Stomach (tissue), 8 donors: ENCODE measurements at regions not wholly inside any gene's neighbourhood (a gene's known extent, or its start where the extent isn't known, plus 50 kb on each side); places are given as distances from the start of the nearest gene placed in this dataset.
A peak's percentile ranks its signal among the peaks of the same experiment; 100 is the strongest.

Experiments used
- DNase-seq, 2 donors: peaks; one replicate each; pipeline versions ENCODE4 v3.0.0 to v3.0.0-alpha.2; 2013 to 2019
- H3K27ac ChIP-seq, 5 donors: fragments of 200-600 bp in 4 of 5; sonication (generic) in 4 of 5; one replicate each; pipeline ENCODE4 v1.5.1; 2013 to 2019; ENCODE audit warnings: mild to moderate bottlenecking in 1 of 5, moderate library complexity in 1 of 5
- H3K27me3 ChIP-seq, 3 donors: fragments of 200-600 bp; sonication (generic); one replicate each; pipeline ENCODE4 v1.5.1; 2017 to 2019; ENCODE audit warnings: mixed run types in 1 of 3
- H3K36me3 ChIP-seq, 4 donors: fragments of 200-600 bp; sonication (generic); 1 replicate in 3 of 4; 2 replicates in 1 of 4; pipeline ENCODE4 v1.5.1; 2016 to 2019
- H3K4me1 ChIP-seq, 4 donors: fragments of 200-600 bp; sonication (generic); one replicate each; pipeline ENCODE4 v1.5.1; 2016 to 2019
- H3K4me3 ChIP-seq, 4 donors: fragments of 200-600 bp; sonication (generic) in 3 of 4; one replicate each; pipeline ENCODE4 v1.5.1; 2016 to 2019; ENCODE audit warnings: mild to moderate bottlenecking in 1 of 4
- H3K9me3 ChIP-seq, 4 donors: fragments of 200-600 bp; sonication (generic); one replicate each; pipeline ENCODE4 v1.5.1; 2016 to 2019
- EP300 ChIP-seq: sonication (generic); formaldehyde crosslinking; IDR thresholded peaks from one replicate; pipeline ENCODE4 v1.6.1; 2017; ENCODE audit warnings: antibody characterized with exemption
- POLR2A ChIP-seq, 4 donors: fragments of 450-650 bp; IDR thresholded peaks; one replicate each; pipeline ENCODE4 v1.6.1; 2016; ENCODE audit warnings: antibody characterized with exemption in 4 of 4, control low read depth in 2 of 4, mild to moderate bottlenecking in 1 of 4, moderate library complexity in 1 of 4
- POLR2AphosphoS5 ChIP-seq, 3 donors: sonication (generic); formaldehyde crosslinking; IDR thresholded peaks; one replicate each; pipeline ENCODE4 v1.6.1; 2016; ENCODE audit warnings: antibody characterized with exemption in 3 of 3
- WGBS, 5 donors: extraction: QIAGEN DNeasy Blood & Tissue Kit in 3 of 5; methylation state at CpG; one replicate each; pipeline versions ENCODE4 v1.1.5 to v1.1.7; 2013 to 2018; 5-methylcytosine and 5-hydroxymethylcytosine counted together
- intact Hi-C: fragments of 100-400 bp; cut with DNase I; formaldehyde crosslinking; loops from one replicate; pipeline ENCODE4 v1.15.1; 2023; ENCODE audit warnings: low total_unique reads
- TF ChIP-seq, protein P1 (sequence below), 7 experiments: fragments of 450-650 bp in 4 of 7; fragments of 200-600 bp in 3 of 7; sonication (generic) in 3 of 7; IDR thresholded peaks; one replicate each; pipeline ENCODE4 v1.5.1; 2016 to 2019; ENCODE audit warnings: antibody characterized with exemption in 7 of 7, control low read depth in 2 of 7, mild to moderate bottlenecking in 1 of 7
- donor health status: healthy with polysubstance abuse.
- donor health status: Bipolar disorder and iron deficiency.
- donor health status: healthy.

DNA sequence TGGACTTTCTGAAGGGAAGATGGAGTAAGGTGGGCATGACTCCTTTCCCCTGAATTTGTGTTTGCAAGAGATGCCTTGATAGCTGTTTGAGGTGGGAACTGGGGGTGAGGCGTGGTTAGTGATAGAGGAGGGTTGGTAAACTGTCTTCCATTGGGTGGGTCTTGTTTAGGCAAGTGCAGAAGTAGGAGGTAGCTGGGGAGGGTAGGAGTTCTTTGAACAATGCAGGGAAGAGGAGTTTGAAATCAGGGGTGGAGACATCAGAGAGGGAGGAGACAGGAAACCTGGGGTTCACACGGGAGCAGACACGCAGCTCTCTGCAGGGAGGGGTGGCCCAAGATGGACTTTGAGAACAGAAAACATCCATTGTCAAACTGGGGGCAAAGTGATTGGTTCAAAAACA, 267.1 kb downstream of the TSN start:
- no peaks in the 10 kb centered on the region for H3K9me3 ChIP-seq
- TF ChIP-seq POLR2AphosphoS5 (IDR thresholded peaks at IDR 0.05) (no peak), EP300 (no peak), POLR2A (IDR thresholded peaks at IDR 0.05) (no peak)
- TF ChIP-seq, protein P1, sequence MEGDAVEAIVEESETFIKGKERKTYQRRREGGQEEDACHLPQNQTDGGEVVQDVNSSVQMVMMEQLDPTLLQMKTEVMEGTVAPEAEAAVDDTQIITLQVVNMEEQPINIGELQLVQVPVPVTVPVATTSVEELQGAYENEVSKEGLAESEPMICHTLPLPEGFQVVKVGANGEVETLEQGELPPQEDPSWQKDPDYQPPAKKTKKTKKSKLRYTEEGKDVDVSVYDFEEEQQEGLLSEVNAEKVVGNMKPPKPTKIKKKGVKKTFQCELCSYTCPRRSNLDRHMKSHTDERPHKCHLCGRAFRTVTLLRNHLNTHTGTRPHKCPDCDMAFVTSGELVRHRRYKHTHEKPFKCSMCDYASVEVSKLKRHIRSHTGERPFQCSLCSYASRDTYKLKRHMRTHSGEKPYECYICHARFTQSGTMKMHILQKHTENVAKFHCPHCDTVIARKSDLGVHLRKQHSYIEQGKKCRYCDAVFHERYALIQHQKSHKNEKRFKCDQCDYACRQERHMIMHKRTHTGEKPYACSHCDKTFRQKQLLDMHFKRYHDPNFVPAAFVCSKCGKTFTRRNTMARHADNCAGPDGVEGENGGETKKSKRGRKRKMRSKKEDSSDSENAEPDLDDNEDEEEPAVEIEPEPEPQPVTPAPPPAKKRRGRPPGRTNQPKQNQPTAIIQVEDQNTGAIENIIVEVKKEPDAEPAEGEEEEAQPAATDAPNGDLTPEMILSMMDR (IDR thresholded peaks at IDR 0.05): no peak
- no peak for DNase-seq
- no peak overlapping the region for H3K27ac ChIP-seq
- peaks cover 0 to 6% (median 0%) of the 10 kb centered on the region in 3 donors for H3K27me3 ChIP-seq
- peaks cover 0 to 9% (median 0%) of the 10 kb centered on the region in 4 donors for H3K4me1 ChIP-seq
- intact Hi-C loops: no loop called here
- H3K4me3 ChIP-seq: no peak overlapping the region
- WGBS, 5 donors: 42 to 75% (median 52%) methylated on average over 3 of the region's 3 CpGs
- H3K36me3 ChIP-seq: no peaks in the 10 kb centered on the region

GRCh38 chr2:122023059-122023864, 267.8 kb downstream of the TSN start:
- TF ChIP-seq POLR2AphosphoS5 (IDR thresholded peaks at IDR 0.05): no peak
- TF ChIP-seq, protein P1 (IDR thresholded peaks at IDR 0.05): no peak
- no peak for TF ChIP-seq POLR2A (IDR thresholded peaks at IDR 0.05)
- no peak for TF ChIP-seq EP300
- WGBS, 5 donors: 56 to 64% (median 59%) methylated on average over 7 of the region's 7 CpGs
- H3K4me1 ChIP-seq: peaks cover 0 to 9% (median 0%) of the 10 kb centered on the region in 4 donors
- DNase-seq: peak in 1 of 2 donors; percentile 50
- peaks cover 0 to 6% (median 0%) of the 10 kb centered on the region in 3 donors for H3K27me3 ChIP-seq
- no peak overlapping the region for H3K4me3 ChIP-seq
- H3K9me3 ChIP-seq: no peaks in the 10 kb centered on the region
- no peak overlapping the region for H3K27ac ChIP-seq
- H3K36me3 ChIP-seq: no peaks in the 10 kb centered on the region
- intact Hi-C loops: no loop called here

- DNase-seq: no peak
- intact Hi-C loops: no loop called here
- H3K27ac ChIP-seq: no peak overlapping the region
- TF ChIP-seq EP300 (no peak), POLR2A (IDR thresholded peaks at IDR 0.05) (no peak), POLR2AphosphoS5 (IDR thresholded peaks at IDR 0.05) (no peak)
- TF ChIP-seq, protein P1 (IDR thresholded peaks at IDR 0.05): no peak
- no peaks in the 10 kb centered on the region for H3K27me3 ChIP-seq
- H3K9me3 ChIP-seq: no peaks in the 10 kb centered on the region
- no peak overlapping the region for H3K4me3 ChIP-seq
- WGBS, 5 donors: 86 to 89% (median 88%) methylated on average over 6 to 9 of the region's 9 CpGs
- H3K36me3 ChIP-seq: no peaks in the 10 kb centered on the region
- H3K4me1 ChIP-seq: no peaks in the 10 kb centered on the region
These were observed 272.2 kb downstream of the TSN start for GRCh38 chr2:122027510-122028217.

DNA sequence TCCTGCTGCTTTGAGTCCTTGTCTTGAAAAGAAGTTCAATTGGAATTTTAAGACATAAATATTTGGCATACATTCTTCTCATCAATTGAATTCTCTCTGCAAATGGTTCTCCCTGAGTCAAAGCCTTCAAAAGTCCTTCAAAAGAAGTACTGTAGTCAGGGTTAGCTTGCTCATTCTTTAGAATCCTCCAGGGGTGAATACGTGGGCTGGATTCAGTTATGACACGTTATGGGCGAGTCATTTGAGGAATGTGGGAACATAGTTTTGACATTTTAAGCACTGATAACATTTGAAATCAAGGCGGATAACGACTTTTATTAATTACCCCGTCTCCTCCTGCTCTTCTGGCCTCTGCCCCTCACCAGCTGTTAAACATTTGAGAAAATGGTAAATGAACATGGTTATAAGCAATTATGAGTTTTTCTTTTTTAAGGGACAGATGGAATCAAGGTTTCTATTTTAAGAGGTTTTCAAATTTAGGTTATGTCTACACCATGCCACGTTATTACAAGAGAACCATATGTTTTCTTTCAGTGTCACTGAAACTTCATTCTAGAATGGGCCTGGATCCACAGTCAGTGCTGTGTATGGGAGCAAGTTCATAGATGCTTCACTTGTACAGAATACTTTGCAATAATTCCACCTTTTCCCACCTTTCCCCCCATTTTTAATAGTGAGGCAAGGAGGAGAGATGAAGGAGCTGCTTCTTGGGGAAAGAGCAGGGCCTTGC, 273.1 kb downstream of the TSN start:
- intact Hi-C loops: no loop called here
- 37 to 49% (median 41%) methylated on average over 7 of the region's 7 CpGs for WGBS, 5 donors
- no peak for TF ChIP-seq POLR2AphosphoS5 (IDR thresholded peaks at IDR 0.05)
- TF ChIP-seq, protein P1 (IDR thresholded peaks at IDR 0.05): no peak
- TF ChIP-seq EP300: no peak
- no peak for TF ChIP-seq POLR2A (IDR thresholded peaks at IDR 0.05)

More for the DNA sequence above, 273.1 kb downstream of the TSN start:
- Histone ChIP-seq H3K4me1 (no peaks in the 10 kb centered on the region), H3K27me3 (no peaks in the 10 kb centered on the region), H3K4me3 (no peak overlapping the region), H3K27ac (no peak overlapping the region), H3K36me3 (no peaks in the 10 kb centered on the region), H3K9me3 (no peaks in the 10 kb centered on the region)
- no peak for DNase-seq
